ENCODE measurements at regions not wholly inside any gene's neighbourhood (a gene's known extent, or its start where the extent isn't known, plus 50 kb on each side); places are given as distances from the start of the nearest gene placed in this dataset.

GRCh38 chr3:124221422-124221821 is 229.5 kb upstream of the ROPN1 start:
- no peak for FAIRE-seq
- WGBS (ENCODE audit: low lambda C conversion rate) = 2% methylated on average over 2 of the region's 2 CpGs
- no peak overlapping the region for H3K4me2 ChIP-seq (ENCODE audit: low read depth, low read length)
- ATAC-seq = no peak
- no peaks in the 10 kb centered on the region for H4K20me1 ChIP-seq (ENCODE audit: insufficient read depth, low read length)
- H3K4me3 ChIP-seq (replicated peaks in 1 of 3; ENCODE audit: insufficient read depth in 1 of 3, low read depth in 2 of 3, low read length in 3 of 3) = no peak overlapping the region
- no peak for DNase-seq (ENCODE audit: low spot score)
- H3K27ac ChIP-seq (ENCODE audit: extremely low read length, insufficient read depth, low read length) = no peak overlapping the region
- BruUV-seq (replicated peaks) = no TSS peak
- H2AFZ ChIP-seq (ENCODE audit: low read length) = no peak overlapping the region
- no peak for TF ChIP-seq ADNP (CRISPR knock-in tag; IDR thresholded peaks at IDR 0.05)
- TF ChIP-seq MBD4 (IDR thresholded peaks at IDR 0.05; ENCODE audit: borderline replicate concordance, low read length) = no peak
- TF ChIP-seq CBX2 (IDR thresholded peaks at IDR 0.05; ENCODE audit: low read depth, low read length) = no peak
- TF ChIP-seq CBX2 (CRISPR knock-in tag; IDR thresholded peaks at IDR 0.05; ENCODE audit: low read depth) = no peak
- TF ChIP-seq ZNF746 (CRISPR knock-in tag; IDR thresholded peaks at IDR 0.05) = no peak
- ChIA-PET POLR2A (no interaction called here), CTCF (ENCODE audit: low intra/inter-chr PET ratio, low total read pairs) (no interaction called here)
- H3K9me3 ChIP-seq (ENCODE audit: low read length) = no peaks in the 10 kb centered on the region
- intact Hi-C loops (cut with micrococcal nuclease; ENCODE audit: unreplicated experiment) = no loop called here
- H3K4me1 ChIP-seq (ENCODE audit: insufficient read depth, low read length) = 0 out of 2 replicates have a peak, but pooled peaks cover 4% of the 10 kb centered on the region
- H3K27me3 ChIP-seq (ENCODE audit: control insufficient read depth in 1 of 2, insufficient read depth in 2 of 2, low read length in 2 of 2) = peaks cover 0 to 7% of the 10 kb centered on the region in 2 experiments; a peak in 1 of 5 replicates
- no peaks in the 10 kb centered on the region for H3K36me3 ChIP-seq (replicated peaks in 1 of 2; ENCODE audit: control insufficient read depth in 1 of 2, insufficient read depth in 2 of 2, low read length in 2 of 2)
- H3K9ac ChIP-seq (ENCODE audit: insufficient read depth, low read depth, low read length) = no peak overlapping the region
- no peaks in the 10 kb centered on the region for H3K79me2 ChIP-seq (ENCODE audit: insufficient read depth, low read length)
- in situ Hi-C loops (cut with HindIII; ENCODE audit: extremely low pct_ligation_motif_present, low pct_unique_long_range_greater_than_20kb) = no loop called here

- no peak overlapping the region for H2AFZ ChIP-seq (ENCODE audit: low read length)
- in situ Hi-C loops (cut with HindIII; ENCODE audit: extremely low pct_ligation_motif_present, low pct_unique_long_range_greater_than_20kb) = no loop called here
- no peak overlapping the region for H3K4me2 ChIP-seq (ENCODE audit: low read depth, low read length)
- H3K36me3 ChIP-seq (replicated peaks in 1 of 2; ENCODE audit: control insufficient read depth in 1 of 2, insufficient read depth in 2 of 2, low read length in 2 of 2) = no peaks in the 10 kb centered on the region
- H3K27me3 ChIP-seq (ENCODE audit: control insufficient read depth in 1 of 2, insufficient read depth in 2 of 2, low read length in 2 of 2) = peaks cover 0 to 7% of the 10 kb centered on the region in 2 experiments; a peak in 1 of 5 replicates
- DNase-seq (ENCODE audit: low spot score) = no peak
- FAIRE-seq = no peak
- no peak overlapping the region for H3K9ac ChIP-seq (ENCODE audit: insufficient read depth, low read depth, low read length)
- no peak overlapping the region for H3K4me3 ChIP-seq (replicated peaks in 1 of 3; ENCODE audit: insufficient read depth in 1 of 3, low read depth in 2 of 3, low read length in 3 of 3)
- WGBS (ENCODE audit: low lambda C conversion rate) = 5% methylated on average over 2 of the region's 3 CpGs
- ChIA-PET POLR2A (no interaction called here), CTCF (ENCODE audit: low intra/inter-chr PET ratio, low total read pairs) (no interaction called here)
- H4K20me1 ChIP-seq (ENCODE audit: insufficient read depth, low read length) = no peaks in the 10 kb centered on the region
- no peaks in the 10 kb centered on the region for H3K4me1 ChIP-seq (ENCODE audit: insufficient read depth, low read length)
- H3K9me3 ChIP-seq (ENCODE audit: low read length) = no peaks in the 10 kb centered on the region
- no peaks in the 10 kb centered on the region for H3K79me2 ChIP-seq (ENCODE audit: insufficient read depth, low read length)
- no peak overlapping the region for H3K27ac ChIP-seq (ENCODE audit: extremely low read length, insufficient read depth, low read length)
- BruUV-seq (replicated peaks) = no TSS peak
- no peak for ATAC-seq
- intact Hi-C loops (cut with micrococcal nuclease; ENCODE audit: unreplicated experiment) = no loop called here
- TF ChIP-seq NFAT5 (CRISPR knock-in tag; IDR thresholded peaks at IDR 0.05) = no peak
- TF ChIP-seq ZNF703 (CRISPR knock-in tag; IDR thresholded peaks at IDR 0.05; ENCODE audit: borderline replicate concordance) = no peak
- no peak for TF ChIP-seq ZSCAN22 (CRISPR knock-in tag; IDR thresholded peaks at IDR 0.05)
- no peak for TF ChIP-seq ZNF773 (CRISPR knock-in tag; IDR thresholded peaks at IDR 0.05; ENCODE audit: borderline replicate concordance)
- TF ChIP-seq ZFP37 (CRISPR knock-in tag; IDR thresholded peaks at IDR 0.05; ENCODE audit: borderline replicate concordance) = no peak
- no peak for TF ChIP-seq ZNF720 (CRISPR knock-in tag; IDR thresholded peaks at IDR 0.05)
- no peak for TF ChIP-seq ERF (CRISPR knock-in tag; IDR thresholded peaks at IDR 0.05)
These were observed 231.9 kb upstream of the ROPN1 start for GRCh38 chr3:124223853-124224252.

All from HepG2 (cell line).